UCSD-AML1 (cell line): ENCODE measurements at regions not wholly inside any gene's neighbourhood (a gene's known extent, or its start where the extent isn't known, plus 50 kb on each side); places are given as distances from the start of the nearest gene placed in this dataset.
"Not testable (repeated sequence)": the region's sequence is repeated elsewhere in the genome, so short reads cannot be mapped to it uniquely, and the experiment has no call there.

Experiments used
- DNase-seq: peaks from one replicate; lab custom pipeline; 2025; ENCODE audit not compliant: unreplicated experiment; lab: John Stamatoyannopoulos, UW

GRCh38 chr1:96144636-96145035 lies 576.9 kb upstream of the PTBP2 start:
- no peak for DNase-seq

GRCh38 chr1:96145492-96145891 lies 576.1 kb upstream of the PTBP2 start:
- no peak for DNase-seq

- DNase-seq, result not testable (repeated sequence)
Measured at GRCh38 chr1:96152957-96153356, 568.6 kb upstream of the PTBP2 start.

- no peak for DNase-seq
Measured at GRCh38 chr1:96157101-96157500, 564.5 kb upstream of the PTBP2 start.

GRCh38 chr1:96159379-96159778 lies 562.2 kb upstream of the PTBP2 start:
- DNase-seq, result no peak

GRCh38 chr1:96164053-96164452 lies 557.5 kb upstream of the PTBP2 start:
- no peak for DNase-seq

- no peak for DNase-seq
Measured at GRCh38 chr1:96178053-96178452, 543.5 kb upstream of the PTBP2 start.

- DNase-seq, result no peak
Measured at GRCh38 chr1:96183485-96183884, 538.1 kb upstream of the PTBP2 start.

GRCh38 chr1:96183928-96184327 lies 537.7 kb upstream of the PTBP2 start:
- no peak for DNase-seq

GRCh38 chr1:96185181-96185580 lies 536.4 kb upstream of the PTBP2 start:
- DNase-seq, result no peak

GRCh38 chr1:96187020-96187419 lies 534.6 kb upstream of the PTBP2 start:
- no peak for DNase-seq

- no peak for DNase-seq
Measured at GRCh38 chr1:96191165-96191564, 530.4 kb upstream of the PTBP2 start.

GRCh38 chr1:96206451-96206850 lies 515.1 kb upstream of the PTBP2 start:
- DNase-seq, result no peak

GRCh38 chr1:96207936-96208335 lies 513.6 kb upstream of the PTBP2 start:
- no peak for DNase-seq

- DNase-seq, result no peak
Measured at GRCh38 chr1:96208428-96208827, 513.2 kb upstream of the PTBP2 start.

GRCh38 chr1:96210054-96210453 lies 511.5 kb upstream of the PTBP2 start:
- no peak for DNase-seq

- no peak for DNase-seq
Measured at GRCh38 chr1:96211202-96211601, 510.4 kb upstream of the PTBP2 start.

GRCh38 chr1:96214982-96215381 lies 506.6 kb upstream of the PTBP2 start:
- DNase-seq, result no peak

- DNase-seq, result no peak
Measured at GRCh38 chr1:96220651-96221050, 500.9 kb upstream of the PTBP2 start.

GRCh38 chr1:96222701-96223100 lies 498.9 kb upstream of the PTBP2 start:
- DNase-seq, result no peak

GRCh38 chr1:96224229-96224628 lies 497.4 kb upstream of the PTBP2 start:
- DNase-seq, result not testable (repeated sequence)

- no peak for DNase-seq
Measured at GRCh38 chr1:96233422-96233821, 488.2 kb upstream of the PTBP2 start.

GRCh38 chr1:96234299-96234698 lies 487.3 kb upstream of the PTBP2 start:
- DNase-seq, result no peak

GRCh38 chr1:96236156-96236739 lies 485.3 kb upstream of the PTBP2 start:
- peak; percentile 9 for DNase-seq
